ENCODE measurements at regions not wholly inside any gene's neighbourhood (a gene's known extent, or its start where the extent isn't known, plus 50 kb on each side); places are given as distances from the start of the nearest gene placed in this dataset.

DNA sequence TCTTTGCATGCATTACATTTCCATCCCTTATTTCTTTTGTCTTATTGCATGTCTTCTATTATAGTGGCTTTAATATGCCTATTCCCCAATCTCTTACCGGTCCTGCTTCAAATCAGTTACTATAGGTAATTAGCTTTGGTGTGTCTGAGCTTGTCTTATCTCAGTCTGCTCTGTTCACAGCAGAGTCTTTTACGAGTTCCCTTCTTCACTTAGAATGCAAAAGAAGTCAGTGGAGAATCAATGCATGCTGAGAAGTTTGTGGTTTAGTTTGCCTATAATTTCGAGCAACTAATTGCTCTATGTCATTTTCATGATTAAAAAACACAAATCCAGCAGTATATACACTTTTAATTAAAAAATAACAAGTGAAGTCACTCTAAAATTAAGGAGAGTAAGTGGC lies 545.0 kb downstream of the SLCO4C1 start:
- TF ChIP-seq CTCF (IDR thresholded peaks at IDR 0.05) (no peak), POLR2A (IDR thresholded peaks at IDR 0.05) (no peak)
